Central memory CD8-positive, alpha-beta T cell (primary cell): ENCODE measurements at regions not wholly inside any gene's neighbourhood (a gene's known extent, or its start where the extent isn't known, plus 50 kb on each side); places are given as distances from the start of the nearest gene placed in this dataset.

ENCODE experiments used
- ATAC-seq: fragments of 150-1000 bp; cut with Tn5 transposase; replicated peaks from 2 replicates; pipeline ENCODE4 v1.10.0; 2022; ENCODE audit warnings: mild to moderate bottlenecking, moderate FRiP score, moderate number of reproducible peaks; ENCODE audit not compliant: poor library complexity, severe bottlenecking; ENCODE audit errors: extremely low read depth
- DNase-seq, 2 donors: peaks; one replicate each; pipeline ENCODE4 v3.0.0; 2021; ENCODE audit warnings: low spot score in 2 of 2
- H3K27ac Mint-ChIP-seq: one replicate; pipeline ENCODE4 v1.8.0; 2022; ENCODE audit warnings: low read depth, mild to moderate bottlenecking, moderate library complexity, mixed read lengths
- H3K27me3 Mint-ChIP-seq: one replicate; pipeline ENCODE4 v1.8.0; 2022; ENCODE audit warnings: mixed read lengths
- H3K36me3 Mint-ChIP-seq: one replicate; pipeline ENCODE4 v1.8.0; 2022; ENCODE audit warnings: mild to moderate bottlenecking, moderate library complexity, mixed read lengths; ENCODE audit not compliant: insufficient read depth
- H3K4me1 Mint-ChIP-seq: one replicate; pipeline ENCODE4 v1.8.0; 2022; ENCODE audit warnings: mixed read lengths
- H3K4me3 Mint-ChIP-seq: one replicate; pipeline ENCODE4 v1.8.0; 2022; ENCODE audit warnings: mild to moderate bottlenecking, moderate library complexity, mixed read lengths
- H3K9me3 Mint-ChIP-seq: one replicate; pipeline ENCODE4 v1.8.0; 2022; ENCODE audit warnings: mixed read lengths

GRCh38 chr11:15526859-15527450 lies 412.2 kb downstream of the INSC start:
- H3K4me3 Mint-ChIP-seq, result no peak overlapping the region
- DNase-seq (no peak), ATAC-seq (no peak)
- H3K27me3 Mint-ChIP-seq, result no peaks in the 10 kb centered on the region
- peaks cover 33% of the 10 kb centered on the region for H3K9me3 Mint-ChIP-seq
- no peak overlapping the region for H3K27ac Mint-ChIP-seq
- H3K4me1 Mint-ChIP-seq, result no peaks in the 10 kb centered on the region
- no peaks in the 10 kb centered on the region for H3K36me3 Mint-ChIP-seq

- Mint-ChIP-seq H3K4me3 (no peak overlapping the region), H3K4me1 (no peaks in the 10 kb centered on the region), H3K36me3 (no peaks in the 10 kb centered on the region), H3K27ac (no peak overlapping the region), H3K27me3 (no peaks in the 10 kb centered on the region), H3K9me3 (peaks cover 14% of the 10 kb centered on the region)
- ATAC-seq (no peak), DNase-seq (no peak)
Measured at GRCh38 chr11:15532432-15532831, 417.7 kb downstream of the INSC start.

- Mint-ChIP-seq H3K27me3 (no peaks in the 10 kb centered on the region), H3K27ac (no peak overlapping the region), H3K36me3 (no peaks in the 10 kb centered on the region), H3K4me3 (no peak overlapping the region), H3K4me1 (no peaks in the 10 kb centered on the region), H3K9me3 (peaks cover under 1% of the 10 kb centered on the region)
- ATAC-seq (no peak), DNase-seq (no peak)
Measured at GRCh38 chr11:15534266-15534665, 419.5 kb downstream of the INSC start.

GRCh38 chr11:15535414-15535813 lies 420.7 kb downstream of the INSC start:
- ATAC-seq (no peak), DNase-seq (no peak)
- Mint-ChIP-seq H3K27ac (no peak overlapping the region), H3K4me1 (no peaks in the 10 kb centered on the region), H3K27me3 (no peaks in the 10 kb centered on the region), H3K4me3 (no peak overlapping the region), H3K9me3 (peaks cover 5% of the 10 kb centered on the region), H3K36me3 (no peaks in the 10 kb centered on the region)

GRCh38 chr11:15536438-15536837 lies 421.7 kb downstream of the INSC start:
- Mint-ChIP-seq H3K4me3 (no peak overlapping the region), H3K9me3 (peaks cover 5% of the 10 kb centered on the region), H3K4me1 (no peaks in the 10 kb centered on the region), H3K36me3 (no peaks in the 10 kb centered on the region), H3K27me3 (no peaks in the 10 kb centered on the region), H3K27ac (no peak overlapping the region)
- no peak for ATAC-seq
- no peak for DNase-seq

GRCh38 chr11:15539645-15540044 lies 424.9 kb downstream of the INSC start:
- H3K27ac Mint-ChIP-seq, result no peak overlapping the region
- no peaks in the 10 kb centered on the region for H3K4me1 Mint-ChIP-seq
- ATAC-seq (no peak), DNase-seq (no peak)
- H3K4me3 Mint-ChIP-seq, result no peak overlapping the region
- H3K9me3 Mint-ChIP-seq, result peaks cover 13% of the 10 kb centered on the region
- no peaks in the 10 kb centered on the region for H3K27me3 Mint-ChIP-seq
- no peaks in the 10 kb centered on the region for H3K36me3 Mint-ChIP-seq

- H3K4me1 Mint-ChIP-seq, result no peaks in the 10 kb centered on the region
- DNase-seq, result no peak
- peaks cover 13% of the 10 kb centered on the region for H3K9me3 Mint-ChIP-seq
- H3K27ac Mint-ChIP-seq, result no peak overlapping the region
- no peaks in the 10 kb centered on the region for H3K27me3 Mint-ChIP-seq
- ATAC-seq, result no peak
- H3K4me3 Mint-ChIP-seq, result no peak overlapping the region
- H3K36me3 Mint-ChIP-seq, result no peaks in the 10 kb centered on the region
Measured at GRCh38 chr11:15541079-15541478, 426.4 kb downstream of the INSC start.

- Mint-ChIP-seq H3K36me3 (no peaks in the 10 kb centered on the region), H3K4me3 (no peak overlapping the region), H3K9me3 (peaks cover 13% of the 10 kb centered on the region), H3K27ac (no peak overlapping the region), H3K4me1 (no peaks in the 10 kb centered on the region), H3K27me3 (no peaks in the 10 kb centered on the region)
- no peak for ATAC-seq
- DNase-seq, result no peak
Measured at GRCh38 chr11:15544353-15544752, 429.6 kb downstream of the INSC start.

GRCh38 chr11:15547685-15548084 lies 433.0 kb downstream of the INSC start:
- no peak for ATAC-seq
- no peak overlapping the region for H3K27ac Mint-ChIP-seq
- no peak overlapping the region for H3K4me3 Mint-ChIP-seq
- no peaks in the 10 kb centered on the region for H3K27me3 Mint-ChIP-seq
- H3K36me3 Mint-ChIP-seq, result no peaks in the 10 kb centered on the region
- peaks cover 6% of the 10 kb centered on the region for H3K9me3 Mint-ChIP-seq
- DNase-seq, result no peak
- no peaks in the 10 kb centered on the region for H3K4me1 Mint-ChIP-seq

GRCh38 chr11:15551901-15552851 lies 437.5 kb downstream of the INSC start:
- peaks cover 6% of the 10 kb centered on the region for H3K9me3 Mint-ChIP-seq
- no peaks in the 10 kb centered on the region for H3K36me3 Mint-ChIP-seq
- no peak overlapping the region for H3K4me3 Mint-ChIP-seq
- ATAC-seq (no peak), DNase-seq (no peak)
- H3K27ac Mint-ChIP-seq, result no peak overlapping the region
- no peaks in the 10 kb centered on the region for H3K27me3 Mint-ChIP-seq
- H3K4me1 Mint-ChIP-seq, result no peaks in the 10 kb centered on the region

- Mint-ChIP-seq H3K4me3 (no peak overlapping the region), H3K9me3 (peaks cover 12% of the 10 kb centered on the region), H3K27ac (no peak overlapping the region), H3K27me3 (no peaks in the 10 kb centered on the region), H3K36me3 (no peaks in the 10 kb centered on the region), H3K4me1 (no peaks in the 10 kb centered on the region)
- no peak for ATAC-seq
- DNase-seq, result no peak
Measured at GRCh38 chr11:15555161-15555560, 440.4 kb downstream of the INSC start.

- ATAC-seq, result no peak
- DNase-seq, result no peak
- H3K4me3 Mint-ChIP-seq, result no peak overlapping the region
- H3K27ac Mint-ChIP-seq, result no peak overlapping the region
- peaks cover 12% of the 10 kb centered on the region for H3K9me3 Mint-ChIP-seq
- no peaks in the 10 kb centered on the region for H3K27me3 Mint-ChIP-seq
- H3K4me1 Mint-ChIP-seq, result no peaks in the 10 kb centered on the region
- no peaks in the 10 kb centered on the region for H3K36me3 Mint-ChIP-seq
Measured at GRCh38 chr11:15557457-15558230, 442.9 kb downstream of the INSC start.
